BLaER1 treated with 17β-estradiol and CSF1 and Interleukin-3, amounts not matched to agents 10 nM and 100 nM (cell line): ENCODE measurements at regions not wholly inside any gene's neighbourhood (a gene's known extent, or its start where the extent isn't known, plus 50 kb on each side); places are given as distances from the start of the nearest gene placed in this dataset.

ENCODE experiments used
- H3K27ac ChIP-seq, 11 experiments: shearing (Covaris generic); formaldehyde crosslinking; 2 replicates each; pipeline ENCODE4 v1.8.1; 2022
- H3K27me3 ChIP-seq, 11 experiments: shearing (Covaris generic); formaldehyde crosslinking; 2 replicates each; pipeline ENCODE4 v1.8.1; 2022
- H3K36me3 ChIP-seq, 11 experiments: shearing (Covaris generic); formaldehyde crosslinking; 2 replicates each; pipeline ENCODE4 v1.8.1; 2022
- H3K4me1 ChIP-seq, 10 experiments: shearing (Covaris generic); formaldehyde crosslinking; 2 replicates each; pipeline ENCODE4 v1.8.1; 2022
- H3K4me2 ChIP-seq, 11 experiments: shearing (Covaris generic); formaldehyde crosslinking; 2 replicates each; pipeline ENCODE4 v1.8.1; 2022
- H3K4me3 ChIP-seq, 10 experiments: shearing (Covaris generic); formaldehyde crosslinking; 2 replicates each; pipeline ENCODE4 v1.8.1; 2022
- H3K9ac ChIP-seq, 11 experiments: shearing (Covaris generic); formaldehyde crosslinking; 2 replicates each; pipeline ENCODE4 v1.8.1; 2022
- H3K9me3 ChIP-seq, 11 experiments: shearing (Covaris generic); formaldehyde crosslinking; replicated peaks in 1 of 11; 2 replicates each; pipeline ENCODE4 v1.8.1; 2022
- H4K20me1 ChIP-seq, 11 experiments: shearing (Covaris generic); formaldehyde crosslinking; 2 replicates each; pipeline ENCODE4 v1.8.1; 2022
- Cebpa-rat ChIP-seq, 11 experiments: shearing (Covaris generic); IDR thresholded peaks; 2 replicates each; pipeline ENCODE4 v1.8.1; 2022

- no peak overlapping the region for H3K27ac ChIP-seq
- no peaks in the 10 kb centered on the region for H4K20me1 ChIP-seq
Observed at GRCh38 chr13:105569816-105570215, 965.6 kb downstream of the EFNB2 start.

GRCh38 chr13:105567951-105568525 is 967.4 kb downstream of the EFNB2 start:
- H3K27me3 ChIP-seq, result no peaks in the 10 kb centered on the region
- no peak overlapping the region for H3K9ac ChIP-seq
- no peaks in the 10 kb centered on the region for H3K36me3 ChIP-seq
- no peak overlapping the region for H3K4me3 ChIP-seq
- H3K9me3 ChIP-seq, result no peaks in the 10 kb centered on the region
- H3K4me2 ChIP-seq, result no peak overlapping the region
- H3K27ac ChIP-seq, result no peak overlapping the region
- H3K4me1 ChIP-seq, result peaks cover 0 to 3% (median 0%) of the 10 kb centered on the region in 10 experiments; a peak in 2 of 20 replicates
- no peak for TF ChIP-seq Cebpa-rat (IDR thresholded peaks at IDR 0.05)
- H4K20me1 ChIP-seq, result no peaks in the 10 kb centered on the region

More at GRCh38 chr13:105569816-105570215, 965.6 kb downstream of the EFNB2 start:
- H3K9me3 ChIP-seq, result peaks cover 1 to 11% (median 2%) of the 10 kb centered on the region in 11 experiments; a peak in 14 of 22 replicates
- no peaks in the 10 kb centered on the region for H3K36me3 ChIP-seq
- no peak overlapping the region for H3K4me2 ChIP-seq
- no peak for TF ChIP-seq Cebpa-rat (IDR thresholded peaks at IDR 0.05)
- no peak overlapping the region for H3K9ac ChIP-seq
- H3K4me3 ChIP-seq, result no peak overlapping the region
- peaks cover 0 to 12% (median 0%) of the 10 kb centered on the region in 10 experiments; a peak in 3 of 20 replicates for H3K4me1 ChIP-seq
- H3K27me3 ChIP-seq, result no peaks in the 10 kb centered on the region

DNA sequence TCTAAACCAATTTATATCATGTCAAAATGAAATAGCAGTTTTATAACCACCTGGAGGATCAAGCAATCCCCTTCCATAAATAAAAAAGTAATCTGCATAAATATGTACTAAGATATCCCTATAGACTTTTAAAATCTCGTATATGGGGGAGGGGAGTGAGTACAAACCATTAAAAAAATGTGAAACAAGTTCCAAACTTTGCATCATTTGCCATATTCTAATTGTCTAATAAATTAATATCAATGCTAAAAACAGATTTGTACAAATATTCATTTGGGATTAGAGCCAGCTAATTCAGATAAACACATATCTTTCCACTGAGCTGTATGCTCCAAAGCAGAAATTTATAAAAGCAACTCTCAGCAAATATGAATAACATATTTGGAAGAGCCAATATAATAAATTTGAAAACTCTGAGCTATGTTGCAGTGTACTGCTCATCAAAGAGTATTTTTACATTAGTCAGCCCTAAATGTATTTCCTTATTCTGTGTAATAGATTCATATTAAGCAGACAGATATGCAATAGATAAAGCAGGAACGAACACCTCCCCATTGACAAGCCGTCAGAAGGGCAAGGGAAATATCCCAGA is 970.2 kb downstream of the EFNB2 start:
- no peak overlapping the region for H3K27ac ChIP-seq
- no peak overlapping the region for H3K9ac ChIP-seq
- H4K20me1 ChIP-seq, result no peaks in the 10 kb centered on the region
- no peaks in the 10 kb centered on the region for H3K9me3 ChIP-seq
- H3K27me3 ChIP-seq, result no peaks in the 10 kb centered on the region
- no peaks in the 10 kb centered on the region for H3K36me3 ChIP-seq
- no peaks in the 10 kb centered on the region for H3K4me1 ChIP-seq
- no peak for TF ChIP-seq Cebpa-rat (IDR thresholded peaks at IDR 0.05)
- no peak overlapping the region for H3K4me2 ChIP-seq
- H3K4me3 ChIP-seq, result no peak overlapping the region

- H3K4me3 ChIP-seq, result no peak overlapping the region
- peak in 4 of 11 experiments; percentile 22 to 65 (median 47); a peak in 5 of 22 replicates for TF ChIP-seq Cebpa-rat (IDR thresholded peaks at IDR 0.05)
- peak overlapping the region in 9 of 11 experiments; percentile 7 to 44 (median 16); a peak in 8 of 22 replicates for H3K4me2 ChIP-seq
- no peak overlapping the region for H3K9ac ChIP-seq
- H3K9me3 ChIP-seq, result no peaks in the 10 kb centered on the region
- no peaks in the 10 kb centered on the region for H3K36me3 ChIP-seq
- H3K27ac ChIP-seq, result no peak overlapping the region
- no peaks in the 10 kb centered on the region for H3K27me3 ChIP-seq
- H3K4me1 ChIP-seq, result peaks cover 0 to 7% (median 5%) of the 10 kb centered on the region in 10 experiments; a peak in 10 of 20 replicates
- no peaks in the 10 kb centered on the region for H4K20me1 ChIP-seq
Observed at GRCh38 chr13:105552078-105552477, 983.4 kb downstream of the EFNB2 start.

- no peak overlapping the region for H3K9ac ChIP-seq
- no peaks in the 10 kb centered on the region for H4K20me1 ChIP-seq
- peaks cover 0 to 7% (median 5%) of the 10 kb centered on the region in 10 experiments; a peak in 10 of 20 replicates for H3K4me1 ChIP-seq
- no peak overlapping the region for H3K27ac ChIP-seq
- H3K36me3 ChIP-seq, result no peaks in the 10 kb centered on the region
- H3K9me3 ChIP-seq, result no peaks in the 10 kb centered on the region
- H3K27me3 ChIP-seq, result no peaks in the 10 kb centered on the region
- no peak for TF ChIP-seq Cebpa-rat (IDR thresholded peaks at IDR 0.05)
- no peak overlapping the region for H3K4me3 ChIP-seq
- H3K4me2 ChIP-seq, result no peak overlapping the region
Observed at GRCh38 chr13:105547851-105548250, 987.6 kb downstream of the EFNB2 start.

GRCh38 chr13:105545811-105546210 is 989.7 kb downstream of the EFNB2 start:
- Histone ChIP-seq H3K27ac (no peak overlapping the region), H3K4me2 (no peak overlapping the region), H3K4me3 (no peak overlapping the region), H3K9me3 (no peaks in the 10 kb centered on the region), H3K27me3 (no peaks in the 10 kb centered on the region), H3K9ac (no peak overlapping the region), H3K4me1 (no peaks in the 10 kb centered on the region), H4K20me1 (no peaks in the 10 kb centered on the region), H3K36me3 (no peaks in the 10 kb centered on the region)
- no peak for TF ChIP-seq Cebpa-rat (IDR thresholded peaks at IDR 0.05)

- Histone ChIP-seq H3K9me3 (no peaks in the 10 kb centered on the region), H3K4me1 (no peaks in the 10 kb centered on the region), H3K36me3 (no peaks in the 10 kb centered on the region), H4K20me1 (no peaks in the 10 kb centered on the region), H3K27ac (no peak overlapping the region), H3K9ac (no peak overlapping the region), H3K4me2 (no peak overlapping the region), H3K27me3 (no peaks in the 10 kb centered on the region), H3K4me3 (no peak overlapping the region)
- TF ChIP-seq Cebpa-rat (IDR thresholded peaks at IDR 0.05), result no peak
Observed at GRCh38 chr13:105543742-105544141, 991.7 kb downstream of the EFNB2 start.

DNA sequence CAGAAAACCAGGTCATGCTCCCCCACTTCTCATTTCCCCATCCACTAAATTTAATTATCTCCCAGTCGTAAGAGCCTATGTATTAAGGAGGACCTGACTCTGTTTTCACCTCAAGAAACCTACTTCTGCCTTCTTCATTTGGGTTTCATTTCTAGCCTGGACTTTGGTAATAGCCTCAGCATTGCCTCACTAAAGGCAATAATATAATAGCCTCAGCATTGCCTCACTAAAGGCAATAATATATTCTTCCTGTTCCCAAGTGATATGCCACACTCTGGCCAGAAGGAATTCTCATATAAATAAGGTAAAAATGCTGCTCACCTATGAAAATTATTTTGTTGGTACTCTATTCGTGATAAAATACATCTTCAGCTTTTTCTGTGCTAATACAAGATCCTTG is 993.9 kb downstream of the EFNB2 start:
- Histone ChIP-seq H3K4me3 (no peak overlapping the region), H3K9me3 (no peaks in the 10 kb centered on the region), H3K4me2 (no peak overlapping the region), H3K36me3 (no peaks in the 10 kb centered on the region), H4K20me1 (no peaks in the 10 kb centered on the region), H3K9ac (no peak overlapping the region), H3K27ac (no peak overlapping the region), H3K27me3 (no peaks in the 10 kb centered on the region), H3K4me1 (no peaks in the 10 kb centered on the region)
- no peak for TF ChIP-seq Cebpa-rat (IDR thresholded peaks at IDR 0.05)

DNA sequence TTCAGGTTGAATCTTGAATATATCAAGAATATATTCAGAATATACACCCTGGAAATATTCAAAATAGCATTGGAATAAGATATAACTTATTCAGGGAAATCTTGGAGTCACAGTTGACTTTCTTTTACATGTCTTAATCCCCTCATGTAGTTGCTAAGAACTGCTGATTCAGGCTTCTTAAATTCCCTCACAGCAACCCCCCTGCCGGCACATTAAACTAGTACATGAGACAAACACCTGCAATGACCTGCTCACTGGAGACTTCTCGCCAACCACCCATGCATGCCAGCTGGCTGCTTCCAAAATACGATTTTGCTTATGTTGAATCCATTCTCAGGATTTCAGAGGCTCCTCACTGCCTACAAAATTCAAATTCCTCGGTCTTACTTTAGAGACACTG is 997.1 kb downstream of the EFNB2 start:
- TF ChIP-seq Cebpa-rat (IDR thresholded peaks at IDR 0.05), result no peak
- H3K27me3 ChIP-seq, result no peaks in the 10 kb centered on the region
- H3K4me2 ChIP-seq, result no peak overlapping the region
- no peaks in the 10 kb centered on the region for H3K9me3 ChIP-seq
- no peaks in the 10 kb centered on the region for H3K4me1 ChIP-seq
- no peak overlapping the region for H3K4me3 ChIP-seq
- no peaks in the 10 kb centered on the region for H4K20me1 ChIP-seq
- H3K36me3 ChIP-seq, result no peaks in the 10 kb centered on the region
- H3K9ac ChIP-seq, result no peak overlapping the region
- no peak overlapping the region for H3K27ac ChIP-seq

- Histone ChIP-seq H3K9ac (no peak overlapping the region), H3K4me1 (no peaks in the 10 kb centered on the region), H3K27ac (no peak overlapping the region), H3K9me3 (no peaks in the 10 kb centered on the region), H3K4me3 (no peak overlapping the region), H4K20me1 (no peaks in the 10 kb centered on the region), H3K36me3 (no peaks in the 10 kb centered on the region), H3K27me3 (no peaks in the 10 kb centered on the region), H3K4me2 (no peak overlapping the region)
- no peak for TF ChIP-seq Cebpa-rat (IDR thresholded peaks at IDR 0.05)
Observed at GRCh38 chr13:105537113-105537512, 998.3 kb downstream of the EFNB2 start.
